IMR-90 (cell line): ENCODE measurements at regions not wholly inside any gene's neighbourhood (a gene's known extent, or its start where the extent isn't known, plus 50 kb on each side); places are given as distances from the start of the nearest gene placed in this dataset.

ENCODE experiments used
- ATAC-seq: fragments of 200-7000 bp; cut with Tn5 transposase; 2 replicates; pipeline ENCODE4 v1.9.1; 2020; ENCODE audit warnings: low read depth, mild to moderate bottlenecking, moderate library complexity
- BruUV-seq: library from RNA; stranded (reverse); fragments of 400-500 nt; replicated peaks from 2 replicates; lab custom pipeline; 2021; lab: Mats Ljungman, UMichigan
- CTCF ChIA-PET: fragments of 300-600 bp; formaldehyde crosslinking; extraction: SDS; loops from one replicate; lab custom pipeline; 2021; ENCODE audit warnings: antibody characterized with exemption; lab: Yijun Ruan, JAX
- POLR2A ChIA-PET: fragments of 300-600 bp; sonication (Branson Sonifier 250); formaldehyde crosslinking; loops from one replicate; lab custom pipeline; 2022; ENCODE audit warnings: antibody characterized with exemption; ENCODE audit not compliant: unreplicated experiment; lab: Charles Lee
- DNase-seq: peaks from one replicate; pipeline ENCODE4 v3.0.0; 2013
- H2AFZ ChIP-seq: replicated peaks from 2 replicates; pipeline ENCODE3; 2013; ENCODE audit warnings: low read length, mild to moderate bottlenecking; ENCODE audit not compliant: poor library complexity
- H2AK5ac ChIP-seq: 2 replicates; pipeline ENCODE4 v1.6.1; 2013; ENCODE audit warnings: low read depth, low read length, inconsistent platforms
- H2AK9ac ChIP-seq: replicated peaks from 2 replicates; pipeline ENCODE3; 2013; ENCODE audit warnings: mild to moderate bottlenecking, low read depth, low read length, moderate library complexity; ENCODE audit not compliant: poor library complexity
- H2BK120ac ChIP-seq: 2 replicates; pipeline ENCODE4 v1.6.1; 2013; ENCODE audit warnings: low read depth, low read length, inconsistent platforms
- H2BK15ac ChIP-seq: 3 replicates; pipeline ENCODE4 v1.6.1; 2013; ENCODE audit warnings: low read depth, low read length, inconsistent platforms
- H2BK20ac ChIP-seq: 2 replicates; pipeline ENCODE4 v1.6.1; 2013; ENCODE audit warnings: low read depth, mild to moderate bottlenecking, inconsistent platforms, low read length, moderate library complexity
- H2BK5ac ChIP-seq: 2 replicates; pipeline ENCODE4 v1.6.1; 2013; ENCODE audit warnings: mild to moderate bottlenecking, low read depth, low read length, inconsistent platforms; ENCODE audit not compliant: poor library complexity, severe bottlenecking
- H3K14ac ChIP-seq: replicated peaks from 2 replicates; pipeline ENCODE4 v1.6.1; 2013; ENCODE audit warnings: low read depth, low read length, inconsistent platforms
- H3K18ac ChIP-seq: 2 replicates; pipeline ENCODE4 v1.6.1; 2013; ENCODE audit warnings: low read depth, low read length, control low read depth
- H3K23ac ChIP-seq: 2 replicates; pipeline ENCODE4 v1.6.1; 2013; ENCODE audit warnings: low read depth, low read length, inconsistent platforms
- H3K27ac ChIP-seq: 2 replicates; pipeline ENCODE4 v1.5.1; 2013; ENCODE audit warnings: mild to moderate bottlenecking, control low read depth, low read length; ENCODE audit not compliant: insufficient read depth
- H3K27me3 ChIP-seq: 2 replicates; pipeline ENCODE4 v1.6.1; 2013; ENCODE audit warnings: low read length; ENCODE audit not compliant: control insufficient read depth, insufficient read depth
- H3K36me3 ChIP-seq: 2 replicates; pipeline ENCODE4 v1.6.1; 2013; ENCODE audit warnings: low read length, mixed read lengths; ENCODE audit not compliant: control insufficient read depth, insufficient read depth
- H3K4ac ChIP-seq: 2 replicates; pipeline ENCODE4 v1.6.1; 2013; ENCODE audit warnings: low read depth, low read length, inconsistent platforms
- H3K4me1 ChIP-seq: 2 replicates; pipeline ENCODE4 v1.6.1; 2013; ENCODE audit warnings: low read length, mixed read lengths; ENCODE audit not compliant: control insufficient read depth, insufficient read depth
- H3K4me2 ChIP-seq: 2 replicates; pipeline ENCODE4 v1.6.1; 2013; ENCODE audit warnings: low read depth, mild to moderate bottlenecking, control low read depth, low read length, moderate library complexity
- H3K4me3 ChIP-seq: 2 replicates; pipeline ENCODE4 v1.5.1; 2013; ENCODE audit warnings: low read depth, mild to moderate bottlenecking, control low read depth, low read length, moderate library complexity; ENCODE audit not compliant: insufficient read depth
- H3K56ac ChIP-seq: 2 replicates; pipeline ENCODE4 v1.6.1; 2013; ENCODE audit warnings: low read length, inconsistent platforms; ENCODE audit not compliant: insufficient read depth; ENCODE audit errors: extremely low read depth
- H3K79me1 ChIP-seq, 2 experiments: 2 replicates each; pipeline ENCODE4 v1.6.1; 2013; ENCODE audit warnings: low read length in 2 of 2, inconsistent platforms in 1 of 2, low read depth in 1 of 2
- H3K9ac ChIP-seq: 2 replicates; pipeline ENCODE4 v1.6.1; 2013; ENCODE audit warnings: low read depth, low read length, control low read depth
- H3K9me1 ChIP-seq: 2 replicates; pipeline ENCODE4 v1.6.1; 2013; ENCODE audit warnings: low read length, inconsistent platforms; ENCODE audit not compliant: insufficient read depth
- H3K9me3 ChIP-seq: 2 replicates; pipeline ENCODE4 v1.6.1; 2013; ENCODE audit warnings: low read length; ENCODE audit not compliant: control insufficient read depth, insufficient read depth
- H4K20me1 ChIP-seq: 2 replicates; pipeline ENCODE4 v1.6.1; 2013; ENCODE audit warnings: low read length, inconsistent platforms; ENCODE audit not compliant: insufficient read depth
- H4K5ac ChIP-seq: 2 replicates; pipeline ENCODE4 v1.6.1; 2013; ENCODE audit warnings: mild to moderate bottlenecking, low read depth, low read length, control low read depth
- H4K8ac ChIP-seq, 2 experiments: 2 replicates each; pipeline ENCODE4 v1.6.1; 2013; ENCODE audit warnings: low read depth in 2 of 2, low read length in 2 of 2, control low read depth in 1 of 2, inconsistent platforms in 1 of 2
- H4K91ac ChIP-seq: 2 replicates; pipeline ENCODE4 v1.6.1; 2013; ENCODE audit warnings: low read depth, low read length, inconsistent platforms; ENCODE audit not compliant: insufficient read depth
- BHLHE40 ChIP-seq: fragments of 150-350 bp; IDR thresholded peaks from 2 replicates; pipeline ENCODE4 v1.6.1; 2016; ENCODE audit warnings: mild to moderate bottlenecking, low read depth, low read length
- CEBPB ChIP-seq: IDR thresholded peaks from 2 replicates; pipeline ENCODE4 v1.6.1; 2012; ENCODE audit warnings: low read depth, low read length, improper control_type of control experiment
- CTCF ChIP-seq: conservative IDR thresholded peaks from 2 replicates; pipeline ENCODE4 v1.5.1; 2012; ENCODE audit warnings: mild to moderate bottlenecking, low read depth, low read length, improper control_type of control experiment
- FOS ChIP-seq: fragments of 150-350 bp; IDR thresholded peaks from 2 replicates; pipeline ENCODE4 v1.6.1; 2016; ENCODE audit warnings: low read depth, low read length
- MAFK ChIP-seq: IDR thresholded peaks from 2 replicates; pipeline ENCODE4 v1.6.1; 2012; ENCODE audit warnings: low read depth, low read length, improper control_type of control experiment
- MAZ ChIP-seq: IDR thresholded peaks from 2 replicates; pipeline ENCODE4 v1.6.1; 2012; ENCODE audit warnings: low read depth, mild to moderate bottlenecking, low read length, improper control_type of control experiment, moderate library complexity, borderline replicate concordance
- MXI1 ChIP-seq: IDR thresholded peaks from 2 replicates; pipeline ENCODE4 v1.6.1; 2012; ENCODE audit warnings: low read depth, mild to moderate bottlenecking, low read length, moderate library complexity, borderline replicate concordance
- POLR2A ChIP-seq: IDR thresholded peaks from 2 replicates; pipeline ENCODE4 v1.6.1; 2012; ENCODE audit warnings: mild to moderate bottlenecking, low read depth, low read length
- RAD21 ChIP-seq: IDR thresholded peaks from 2 replicates; pipeline ENCODE4 v1.6.1; 2012; ENCODE audit warnings: low read length, improper control_type of control experiment
- RFX5 ChIP-seq: IDR thresholded peaks from 2 replicates; pipeline ENCODE4 v1.8.0; 2012; ENCODE audit warnings: low read depth, mild to moderate bottlenecking, low read length, moderate library complexity
- SMC3 ChIP-seq: fragments of 150-350 bp; IDR thresholded peaks from 2 replicates; pipeline ENCODE4 v1.6.1; 2016; ENCODE audit warnings: low read depth, mild to moderate bottlenecking, antibody characterized with exemption, low read length, moderate library complexity
- WGBS, 2 experiments: methylation state at CpG; one replicate each; pipeline versions ENCODE4 v1.1.5 to v1.1.7; 2013; ENCODE audit warnings: missing lambda C conversion rate in 2 of 2; ENCODE audit not compliant: insufficient read length in 1 of 2; ENCODE audit errors: extremely low coverage in 2 of 2; 5-methylcytosine and 5-hydroxymethylcytosine counted together
- dilution Hi-C: fragments of 300-500 bp; cut with HindIII; formaldehyde crosslinking; loops from one replicate; pipeline ENCODE4 v1.14.3; 2018; ENCODE audit warnings: low sequenced_read_pairs; ENCODE audit not compliant: unreplicated experiment
- in situ Hi-C: fragments of 300-500 bp; cut with MboI; formaldehyde crosslinking; loops from 3 replicates; pipeline ENCODE4 v1.14.3; 2019; ENCODE audit warnings: low sequenced_read_pairs, inconsistent platforms, mixed read lengths
- intact Hi-C: fragments of 100-400 bp; cut with micrococcal nuclease; formaldehyde crosslinking; loops from 2 replicates; pipeline ENCODE4 v1.10.0; 2022
- TF ChIP-seq, protein P1 (sequence below): fragments of 150-350 bp; IDR thresholded peaks from 2 replicates; pipeline ENCODE4 v1.6.1; 2017; ENCODE audit warnings: mild to moderate bottlenecking, antibody characterized with exemption, low read length, low read depth
- TF ChIP-seq, protein P2 (sequence below): fragments of 150-350 bp; IDR thresholded peaks from 2 replicates; pipeline ENCODE4 v1.6.1; 2016; ENCODE audit warnings: low read depth, mild to moderate bottlenecking, low read length, moderate library complexity, borderline replicate concordance

DNA sequence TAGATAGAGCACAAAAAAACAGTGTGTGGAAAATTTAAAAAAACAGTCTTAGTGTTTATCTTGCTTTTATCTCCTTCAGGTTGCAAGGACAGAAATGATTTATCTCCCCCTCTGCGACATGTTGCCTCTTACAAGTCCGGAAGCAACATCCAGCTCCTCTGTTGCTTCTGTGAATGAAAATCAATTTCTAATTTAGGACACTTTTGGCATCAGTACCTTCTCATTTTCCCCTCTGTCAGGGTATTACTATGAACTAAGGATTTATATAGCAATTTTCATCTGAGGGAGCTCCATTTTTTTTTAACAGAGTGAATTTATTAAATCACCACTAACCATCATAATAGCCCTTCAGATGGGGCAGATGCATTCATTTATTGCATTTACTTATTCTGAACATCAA lies 116.6 kb upstream of the PLXNC1 start:
- Histone ChIP-seq H2AK9ac (no peak overlapping the region), H4K8ac (no peak overlapping the region), H3K27me3 (peaks cover 3% of the 10 kb centered on the region), H2BK20ac (no peak overlapping the region), H2AFZ (no peak overlapping the region), H2BK120ac (no peak overlapping the region), H3K4me2 (no peak overlapping the region), H3K56ac (no peak overlapping the region), H2BK15ac (no peak overlapping the region), H4K91ac (no peak overlapping the region), H4K20me1 (no peaks in the 10 kb centered on the region), H3K4ac (no peak overlapping the region), H3K9me1 (no peaks in the 10 kb centered on the region), H3K9me3 (peaks cover 3% of the 10 kb centered on the region; the same call in 1 of the 2 replicates), H3K23ac (no peak overlapping the region), H3K27ac (no peak overlapping the region), H3K9ac (no peak overlapping the region), H4K5ac (no peak overlapping the region), H2BK5ac (no peak overlapping the region), H3K79me1 (no peaks in the 10 kb centered on the region), H3K4me1 (no peaks in the 10 kb centered on the region), H3K4me3 (no peak overlapping the region), H3K18ac (no peak overlapping the region), H2AK5ac (no peak overlapping the region), H3K14ac (no peak overlapping the region), H3K36me3 (no peaks in the 10 kb centered on the region)
- ChIA-PET CTCF (no interaction called here), POLR2A (no interaction called here)
- ATAC-seq, result no peak
- TF ChIP-seq CTCF (no peak), CEBPB (no peak), RAD21 (no peak), SMC3 (no peak), MAZ (no peak), RFX5 (no peak), MAFK (no peak), POLR2A (no peak), FOS (no peak), MXI1 (no peak), BHLHE40 (no peak)
- TF ChIP-seq, protein P1, sequence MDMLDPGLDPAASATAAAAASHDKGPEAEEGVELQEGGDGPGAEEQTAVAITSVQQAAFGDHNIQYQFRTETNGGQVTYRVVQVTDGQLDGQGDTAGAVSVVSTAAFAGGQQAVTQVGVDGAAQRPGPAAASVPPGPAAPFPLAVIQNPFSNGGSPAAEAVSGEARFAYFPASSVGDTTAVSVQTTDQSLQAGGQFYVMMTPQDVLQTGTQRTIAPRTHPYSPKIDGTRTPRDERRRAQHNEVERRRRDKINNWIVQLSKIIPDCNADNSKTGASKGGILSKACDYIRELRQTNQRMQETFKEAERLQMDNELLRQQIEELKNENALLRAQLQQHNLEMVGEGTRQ, result no peak
- TF ChIP-seq, protein P2, sequence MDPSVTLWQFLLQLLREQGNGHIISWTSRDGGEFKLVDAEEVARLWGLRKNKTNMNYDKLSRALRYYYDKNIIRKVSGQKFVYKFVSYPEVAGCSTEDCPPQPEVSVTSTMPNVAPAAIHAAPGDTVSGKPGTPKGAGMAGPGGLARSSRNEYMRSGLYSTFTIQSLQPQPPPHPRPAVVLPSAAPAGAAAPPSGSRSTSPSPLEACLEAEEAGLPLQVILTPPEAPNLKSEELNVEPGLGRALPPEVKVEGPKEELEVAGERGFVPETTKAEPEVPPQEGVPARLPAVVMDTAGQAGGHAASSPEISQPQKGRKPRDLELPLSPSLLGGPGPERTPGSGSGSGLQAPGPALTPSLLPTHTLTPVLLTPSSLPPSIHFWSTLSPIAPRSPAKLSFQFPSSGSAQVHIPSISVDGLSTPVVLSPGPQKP, result no peak
- no TSS peak for BruUV-seq
- in situ Hi-C loops, result no loop called here
- intact Hi-C loops, result no loop called here
- WGBS, 2 experiments, result no CpG with 5 or more reads among the region's 2 CpGs
- no peak for DNase-seq
- dilution Hi-C loops, result no loop called here
